HG02588 (cell line): ENCODE measurements at regions not wholly inside any gene's neighbourhood (a gene's known extent, or its start where the extent isn't known, plus 50 kb on each side); places are given as distances from the start of the nearest gene placed in this dataset.

ENCODE experiments used
- ATAC-seq: cut with Tn5 transposase; IDR thresholded peaks from one replicate; pipeline ENCODE4 v1.9.1; 2021; ENCODE audit warnings: mild to moderate bottlenecking, moderate library complexity; ENCODE audit not compliant: unreplicated experiment

DNA sequence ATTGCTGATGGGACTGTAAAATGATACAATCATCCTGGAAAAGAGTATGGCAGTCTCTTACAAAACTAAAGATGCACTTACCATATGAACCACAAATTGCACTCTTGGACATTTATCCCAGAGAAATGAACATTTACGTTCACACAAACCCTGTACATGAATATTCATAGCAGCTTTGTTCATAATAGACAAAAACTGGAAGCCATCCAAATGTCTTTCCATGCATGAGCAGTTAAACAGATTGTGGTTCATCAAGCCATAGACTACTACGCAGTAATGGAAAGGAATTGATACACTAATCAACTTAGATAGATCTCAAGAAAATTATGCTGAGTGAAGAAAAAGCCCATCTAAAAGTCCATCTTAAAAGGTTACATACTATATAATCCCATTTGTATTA, 156.1 kb upstream of the SLC39A10 start:
- no peak for ATAC-seq

DNA sequence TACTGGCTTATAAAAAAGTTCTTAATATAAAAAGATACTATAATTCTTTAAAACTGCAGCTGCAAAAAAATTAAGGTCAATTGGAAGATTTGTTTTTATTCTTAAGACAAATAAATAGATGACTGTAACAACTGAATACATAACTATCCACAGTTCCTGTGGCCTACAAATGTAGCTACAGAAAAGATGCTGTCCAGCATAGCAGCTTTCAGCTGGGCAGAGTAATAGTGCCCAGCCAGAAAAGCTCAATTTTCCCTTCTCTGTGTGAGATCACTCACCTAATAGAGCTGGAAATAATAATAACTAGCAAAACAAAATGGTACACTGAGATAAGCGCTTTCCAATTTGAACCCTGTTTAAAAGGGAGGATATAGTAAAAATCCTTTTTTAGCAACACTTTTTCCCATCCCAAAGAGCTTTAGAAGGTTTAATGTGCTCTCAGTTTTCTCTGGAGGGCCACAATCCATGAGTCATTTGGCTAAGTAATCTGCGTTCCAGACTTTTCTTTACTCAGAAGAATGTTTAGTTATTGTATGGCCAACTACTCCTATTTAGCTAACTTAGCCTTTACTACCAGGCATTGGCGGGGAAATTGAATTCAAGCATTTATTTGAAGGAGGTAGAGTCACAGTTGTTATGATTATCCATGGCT, 158.1 kb upstream of the SLC39A10 start:
- no peak for ATAC-seq

DNA sequence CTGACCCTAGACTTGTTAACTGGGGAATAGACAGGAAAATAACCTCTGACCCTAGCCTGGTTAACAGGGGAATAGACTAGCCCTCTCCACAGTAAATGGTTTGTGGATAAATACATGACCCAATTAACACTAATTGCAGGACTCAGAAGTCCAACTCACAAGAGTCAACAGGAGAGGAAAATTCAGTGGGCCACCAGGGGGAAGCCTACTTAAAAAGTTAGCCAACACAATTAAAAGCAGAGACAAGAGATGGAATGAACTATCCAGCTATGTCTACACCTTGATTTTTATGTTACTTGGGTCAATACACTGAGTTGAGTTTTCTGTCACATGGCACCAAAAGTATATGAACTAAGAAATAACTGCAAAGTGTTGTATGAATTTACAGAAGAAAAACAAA, 158.8 kb upstream of the SLC39A10 start:
- ATAC-seq: no peak

DNA sequence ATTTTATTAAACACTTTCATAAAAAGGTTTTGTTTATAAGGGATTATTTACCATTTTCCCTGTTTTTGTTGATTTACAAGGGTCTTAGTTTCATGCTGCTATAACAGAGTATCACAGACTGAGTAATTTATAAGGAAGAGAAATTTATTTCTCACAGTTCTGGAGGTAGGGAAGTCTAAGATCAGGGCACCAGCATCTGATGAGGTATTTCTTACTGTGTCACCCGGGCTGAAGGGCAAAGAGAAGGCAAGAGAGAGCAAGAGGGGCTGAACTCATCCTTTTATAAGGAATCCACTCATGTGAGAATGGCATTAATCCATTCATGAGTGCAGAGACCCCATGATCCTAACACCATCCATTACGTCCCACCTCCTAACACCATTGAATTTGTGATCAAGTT, 160.0 kb upstream of the SLC39A10 start:
- no peak for ATAC-seq

DNA sequence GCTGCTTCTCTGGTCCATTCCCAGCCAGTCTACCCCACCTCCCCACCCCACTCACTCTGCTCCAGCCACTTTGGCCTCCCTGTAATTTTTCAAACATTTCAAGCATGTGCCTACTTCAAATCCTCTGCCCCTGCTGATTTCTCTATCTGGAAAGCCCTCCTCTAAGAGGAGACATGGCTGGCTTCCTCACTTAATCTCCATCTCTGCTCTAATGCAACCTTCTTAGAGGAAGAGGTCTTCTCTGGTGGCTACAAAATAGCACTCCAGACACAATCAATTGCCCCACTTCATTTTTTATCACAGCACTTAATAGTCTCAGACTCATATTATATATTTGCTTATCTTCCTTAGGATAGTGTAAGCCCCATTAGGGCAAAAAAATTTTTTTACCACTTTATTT, 161.1 kb upstream of the SLC39A10 start:
- ATAC-seq: no peak

DNA sequence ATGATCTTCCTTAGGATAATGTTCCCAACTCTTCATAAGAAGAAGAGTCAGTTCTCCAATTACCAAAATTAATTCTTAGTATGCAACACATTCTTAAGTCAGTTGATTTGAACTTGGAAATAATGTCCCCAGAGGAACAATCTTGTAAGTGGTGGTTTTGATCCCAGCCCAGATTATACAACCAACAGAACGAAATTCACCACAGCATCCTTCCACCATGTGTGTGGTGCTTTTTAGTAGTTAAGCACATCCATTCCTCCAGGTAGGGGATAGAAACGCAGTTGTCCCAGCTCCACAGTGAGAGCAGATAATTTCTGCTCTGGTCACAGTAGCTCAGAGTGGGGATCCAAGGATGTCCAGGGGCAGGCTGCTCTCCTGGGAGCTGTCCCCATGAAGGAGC, 161.7 kb upstream of the SLC39A10 start:
- ATAC-seq: no peak

DNA sequence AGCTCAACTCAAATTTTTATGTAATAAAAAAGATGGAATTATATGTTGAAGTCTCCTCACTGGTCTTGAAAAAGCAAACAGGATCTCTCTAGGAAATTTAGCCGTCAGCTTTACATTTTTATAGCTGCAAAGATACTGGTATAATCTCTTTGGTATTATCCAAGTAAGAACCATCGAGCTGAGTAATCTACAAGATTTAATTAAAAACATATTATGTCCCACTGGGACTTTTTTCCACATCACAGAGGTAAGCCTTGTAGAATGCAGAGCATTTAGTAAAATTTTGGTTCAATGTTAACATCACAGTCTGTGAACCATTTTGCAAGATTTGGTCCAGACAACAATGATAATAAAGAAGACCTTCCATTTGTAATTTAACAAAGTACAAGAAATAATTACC, 162.6 kb upstream of the SLC39A10 start:
- ATAC-seq: no peak

DNA sequence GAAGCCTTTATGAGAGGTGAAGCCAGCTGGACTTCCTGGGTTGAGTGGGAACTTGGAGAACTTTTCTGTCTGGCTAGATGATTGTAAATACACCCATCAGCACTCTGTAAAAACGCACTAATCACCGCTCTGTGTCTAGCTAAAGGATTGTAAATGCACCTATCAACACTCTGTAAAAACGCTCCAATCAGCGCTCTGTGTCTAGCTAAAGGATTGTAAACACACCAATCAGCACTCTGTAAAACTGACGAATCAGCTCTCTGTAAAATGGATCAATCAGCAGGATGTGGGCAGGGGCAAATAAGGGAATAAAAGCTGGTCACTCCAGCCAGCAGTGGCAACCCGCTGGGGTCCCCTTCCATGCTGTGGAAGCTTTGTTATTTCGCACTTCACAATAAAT, 163.6 kb upstream of the SLC39A10 start:
- no peak for ATAC-seq

DNA sequence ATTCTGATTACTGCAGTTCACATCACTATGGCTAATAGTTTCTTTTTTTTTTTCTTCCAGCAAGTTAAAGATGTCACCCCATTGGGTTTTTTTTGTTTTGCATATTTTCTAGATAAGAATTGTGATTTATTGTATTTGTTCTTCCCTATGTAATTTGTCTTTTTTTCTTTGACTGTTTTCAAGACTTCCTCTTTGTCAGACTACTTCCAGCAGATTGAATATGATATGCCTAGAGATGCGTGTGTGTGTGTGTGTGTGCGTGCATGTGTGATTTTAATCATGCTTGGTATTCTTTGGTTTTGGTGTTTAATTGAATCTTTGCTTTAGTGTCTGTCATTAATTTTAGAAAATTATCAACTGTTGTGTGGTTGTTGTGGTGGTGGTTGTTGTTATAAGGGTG, 166.7 kb upstream of the SLC39A10 start:
- no peak for ATAC-seq

DNA sequence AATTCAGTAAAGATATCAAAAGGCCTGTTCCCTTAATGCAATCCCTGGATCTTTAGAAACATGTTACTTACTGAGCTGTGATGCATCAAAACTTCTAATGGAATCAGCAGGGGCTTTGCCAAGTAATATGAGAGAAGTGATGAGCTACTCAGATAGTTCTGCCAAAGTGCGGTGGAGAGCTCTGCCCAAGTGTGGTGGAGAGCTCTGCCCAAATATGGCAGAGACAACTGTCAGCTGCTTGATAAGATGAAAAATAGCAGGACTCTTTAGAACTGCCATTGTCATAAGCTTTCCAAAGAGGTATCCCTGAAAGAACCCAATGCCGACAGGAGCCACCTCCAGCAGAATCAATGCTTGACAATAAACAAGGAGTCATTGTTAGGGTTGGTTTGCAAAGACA, 167.9 kb upstream of the SLC39A10 start:
- ATAC-seq: no peak

DNA sequence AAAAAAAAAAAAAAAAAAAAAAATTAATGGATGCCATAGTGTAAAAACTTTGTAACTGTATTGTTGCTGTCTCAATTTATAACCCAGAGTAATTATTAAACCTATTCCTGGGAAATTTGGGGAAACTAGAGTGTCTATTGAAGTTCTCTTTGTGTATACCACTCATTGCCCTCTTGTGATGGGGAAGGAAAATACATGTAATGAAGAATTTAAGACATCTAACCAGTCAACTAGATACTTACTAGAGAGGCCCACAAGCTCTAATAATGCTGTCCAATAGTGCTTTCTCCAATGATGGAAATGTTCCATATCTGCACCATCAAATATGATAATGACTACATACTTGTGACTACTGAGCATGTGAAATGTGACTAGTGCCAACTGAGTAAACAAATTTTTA, 168.5 kb upstream of the SLC39A10 start:
- ATAC-seq: no peak

DNA sequence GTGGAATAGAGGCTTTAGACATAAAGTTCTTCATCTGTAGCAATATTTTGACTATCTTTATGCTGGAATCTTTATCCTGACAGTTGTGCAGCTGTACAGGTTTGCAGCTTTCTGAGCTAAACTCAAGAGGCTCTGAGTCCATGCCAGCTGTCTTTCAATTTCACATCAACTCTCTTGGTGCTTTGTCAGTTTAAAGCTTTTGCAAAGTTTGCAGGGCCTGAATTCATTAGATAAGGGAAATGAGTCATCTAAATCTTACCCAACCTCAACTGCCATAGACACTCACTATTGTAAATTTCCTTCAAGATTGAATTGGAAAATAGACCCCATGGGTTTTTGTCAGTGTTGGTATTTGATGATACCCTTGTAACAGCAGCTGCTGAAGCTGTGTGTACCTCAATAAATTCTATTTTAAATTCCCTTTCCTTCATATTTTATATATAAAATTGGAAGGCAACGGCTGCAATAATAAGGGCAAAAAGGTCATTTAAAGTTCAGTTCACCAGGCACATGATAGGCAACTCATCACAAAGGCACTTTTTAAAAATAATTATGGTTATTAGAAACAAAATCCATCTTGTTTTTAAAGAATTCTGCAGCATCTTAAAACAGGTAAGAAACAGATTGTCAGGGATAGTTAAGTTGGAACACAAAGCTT, 169.9 kb upstream of the SLC39A10 start:
- ATAC-seq: peak; percentile 82

DNA sequence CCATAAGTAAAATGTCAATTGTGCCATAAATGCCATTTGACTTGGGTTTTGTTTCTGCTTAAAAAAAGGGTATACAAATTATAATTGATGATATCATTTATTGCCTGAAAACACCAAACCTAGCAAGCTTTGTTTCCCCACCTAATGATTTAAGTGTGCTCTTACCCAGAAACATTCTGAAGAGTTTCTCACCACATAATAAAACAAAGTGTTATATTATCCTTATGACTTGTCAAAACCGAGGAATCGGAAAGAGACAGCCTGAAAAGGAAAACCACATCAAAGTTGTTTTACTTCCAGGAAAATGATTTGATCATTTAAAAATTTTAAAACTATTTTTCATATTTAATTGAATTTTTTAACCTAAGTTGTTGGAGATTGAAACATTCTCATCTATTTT, 170.5 kb upstream of the SLC39A10 start:
- no peak for ATAC-seq

DNA sequence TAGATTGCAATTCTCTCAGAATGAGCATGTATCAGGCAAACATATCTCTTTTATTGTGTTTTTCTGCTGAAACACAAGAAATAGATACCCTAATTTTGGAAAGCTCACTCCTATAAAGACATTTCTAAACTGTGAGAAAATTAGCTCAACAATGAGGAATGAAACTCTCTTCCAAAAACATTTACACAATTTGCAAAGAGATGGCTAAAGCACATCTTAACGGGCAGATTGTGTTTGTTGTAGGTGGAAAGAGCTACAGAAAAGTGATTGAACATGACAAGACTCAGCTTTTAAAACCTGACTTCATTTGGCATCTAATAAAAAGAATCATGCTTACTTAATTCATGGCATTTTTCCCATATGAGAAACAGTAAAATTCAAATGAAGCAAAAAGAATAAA, 175.0 kb upstream of the SLC39A10 start:
- no peak for ATAC-seq

DNA sequence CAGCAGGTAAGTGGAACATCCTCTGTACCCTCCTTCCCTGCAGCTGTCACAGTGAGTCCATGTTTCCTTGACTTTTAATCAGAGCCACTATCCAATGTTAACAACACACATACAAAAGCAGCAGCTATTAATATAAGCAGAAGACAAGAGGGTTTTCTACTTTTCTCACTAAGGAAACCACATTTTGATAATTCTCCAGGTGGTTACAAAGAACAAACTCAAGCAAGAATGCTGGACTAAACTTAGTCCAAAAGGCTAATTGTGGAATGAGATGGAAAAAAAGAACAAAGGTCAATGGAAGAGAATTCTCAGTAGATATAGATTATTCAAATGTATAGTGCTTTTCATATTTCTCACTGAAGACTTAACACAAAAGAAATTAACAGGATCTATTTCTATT, 176.9 kb upstream of the SLC39A10 start:
- no peak for ATAC-seq

DNA sequence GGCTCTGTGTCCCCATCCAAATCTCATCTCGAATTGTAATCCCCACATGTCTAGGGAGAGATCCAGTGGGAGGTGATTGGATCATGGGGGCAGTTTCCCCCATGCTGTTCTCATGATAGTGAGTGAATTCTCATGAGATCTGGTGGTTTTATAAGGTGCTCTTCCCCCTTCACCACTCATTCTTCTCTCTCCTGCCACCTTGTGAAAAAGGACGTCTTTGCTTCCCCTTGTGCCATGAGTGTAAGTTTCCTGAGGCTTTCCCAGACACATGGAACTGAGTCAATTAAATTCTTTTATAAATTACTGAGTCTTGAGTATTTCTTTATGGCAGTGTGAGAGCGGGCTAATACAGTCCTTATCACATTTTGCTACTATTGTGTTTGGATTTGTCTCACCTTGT, 177.6 kb upstream of the SLC39A10 start:
- no peak for ATAC-seq

DNA sequence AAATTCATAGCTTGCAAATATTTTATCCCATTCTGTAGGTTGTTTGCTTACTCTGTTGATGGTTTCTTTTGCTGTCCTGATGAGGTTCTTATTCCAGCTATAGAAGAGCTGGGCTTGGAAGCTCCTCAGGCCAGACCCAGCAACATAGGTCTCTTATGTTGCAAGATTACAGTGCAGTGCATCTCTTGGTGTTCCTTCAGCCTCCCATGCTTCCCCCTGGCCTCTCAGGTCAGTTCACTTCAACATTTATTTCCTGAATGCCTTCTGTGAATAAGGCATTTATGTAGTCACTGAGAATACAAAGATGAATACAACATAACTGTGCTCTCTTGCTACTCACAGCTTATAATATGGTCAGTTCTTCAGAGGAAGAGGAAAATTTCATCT, 179.0 kb upstream of the SLC39A10 start:
- no peak for ATAC-seq

DNA sequence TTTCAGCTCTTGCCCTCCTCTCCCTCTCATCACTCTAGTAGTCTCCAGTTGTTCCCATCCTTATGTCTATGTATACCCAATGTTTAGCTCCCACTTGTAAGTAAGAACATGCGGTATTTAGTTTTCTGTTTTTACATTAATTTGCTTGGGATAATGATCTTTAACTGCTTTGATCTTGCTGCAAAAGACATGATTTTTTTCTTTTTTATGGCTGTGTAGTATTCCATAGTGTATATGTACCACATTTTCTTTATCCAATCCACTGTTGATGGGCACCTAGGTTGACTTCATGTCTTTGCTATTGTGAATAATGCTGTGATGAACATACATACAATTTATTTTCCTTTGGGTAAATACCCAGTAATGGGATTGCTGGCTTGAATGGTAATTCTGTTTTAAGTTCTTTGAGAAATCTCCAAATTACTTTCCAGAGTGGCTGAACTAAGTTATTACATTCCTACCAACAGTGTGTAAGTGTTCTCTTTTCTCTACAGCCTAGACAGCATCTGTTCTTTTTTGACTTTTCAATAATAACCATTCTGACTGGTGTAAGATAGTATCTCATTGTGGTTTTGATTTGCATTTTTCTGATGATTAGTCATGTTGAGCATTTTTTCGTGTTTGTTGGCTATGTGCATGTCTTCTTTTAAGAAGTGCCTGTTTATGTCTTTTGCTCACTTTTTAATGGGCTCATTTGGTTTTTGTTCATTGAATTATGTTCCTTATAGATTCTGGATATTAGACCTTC, 179.6 kb upstream of the SLC39A10 start:
- peak; percentile 55 for ATAC-seq

DNA sequence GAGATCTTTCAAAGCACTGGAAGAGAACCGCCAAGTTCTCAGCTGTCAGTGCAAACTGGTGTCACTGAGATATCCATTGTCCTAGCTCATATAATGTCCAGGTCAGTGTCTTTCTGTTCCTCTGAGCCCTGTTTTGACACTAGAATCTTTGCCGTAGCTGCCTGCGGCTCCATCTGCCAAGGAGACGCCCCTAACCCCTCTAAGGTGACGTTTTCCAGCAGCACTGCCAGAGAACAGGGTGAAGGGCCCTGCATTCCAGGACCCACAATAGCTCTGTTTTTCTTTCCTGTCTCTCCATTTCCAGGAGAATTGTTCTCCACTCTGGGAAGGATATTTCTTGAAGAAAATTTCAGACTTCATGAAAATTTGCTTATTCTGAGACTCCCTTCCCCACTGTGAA, 181.7 kb upstream of the SLC39A10 start:
- no peak for ATAC-seq

DNA sequence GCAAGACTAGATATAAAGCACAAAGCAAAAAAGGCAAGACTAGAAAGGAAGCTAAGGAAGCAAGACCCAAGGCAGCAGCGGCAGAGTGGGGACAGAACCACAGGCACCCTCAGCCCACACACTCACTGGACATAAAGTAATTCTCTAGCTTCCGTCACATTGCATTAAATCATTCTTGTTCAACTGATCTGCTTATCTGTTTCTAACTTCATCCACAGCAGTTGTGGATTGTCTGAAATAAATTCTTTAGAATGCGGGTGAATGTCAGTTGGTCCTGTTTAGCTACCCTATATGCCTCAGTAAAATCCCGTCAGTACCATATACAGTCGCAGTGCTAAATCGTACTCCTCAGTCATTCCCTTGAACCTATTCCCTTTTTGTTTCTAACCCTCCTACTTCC, 183.2 kb upstream of the SLC39A10 start:
- no peak for ATAC-seq

DNA sequence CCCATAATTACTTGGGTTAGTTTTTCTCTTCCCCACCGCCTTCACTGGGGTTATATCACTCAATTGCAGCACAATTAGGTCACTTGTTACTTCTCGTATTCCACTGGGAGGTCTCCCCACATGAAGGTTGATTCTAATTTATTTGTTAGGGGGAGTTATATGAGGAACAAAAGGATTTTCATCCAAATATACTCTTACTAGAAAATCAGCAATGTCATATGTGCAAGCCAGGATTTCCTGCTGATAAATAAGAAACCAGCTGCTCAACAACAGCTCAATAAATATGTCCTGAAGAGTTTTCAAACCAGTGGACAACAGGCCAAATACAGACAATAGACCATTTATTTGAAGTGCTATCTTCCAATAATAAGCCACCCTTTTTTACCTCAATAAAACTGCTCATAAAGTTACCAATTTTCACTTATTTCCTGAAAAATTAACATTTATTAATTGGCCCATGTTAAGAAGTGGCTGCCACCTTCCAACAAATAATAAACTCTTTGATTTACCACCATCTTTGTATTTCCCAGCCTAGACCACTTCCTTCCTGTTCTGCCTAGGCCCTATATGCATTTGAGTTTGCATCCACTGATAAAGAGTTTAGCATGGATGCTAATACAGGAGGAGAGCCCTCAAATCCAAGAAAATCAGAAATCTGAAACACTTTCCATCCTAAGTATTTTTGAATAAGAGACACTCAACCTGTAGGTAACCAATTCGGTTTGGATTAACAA, 184.4 kb upstream of the SLC39A10 start:
- ATAC-seq: no peak

DNA sequence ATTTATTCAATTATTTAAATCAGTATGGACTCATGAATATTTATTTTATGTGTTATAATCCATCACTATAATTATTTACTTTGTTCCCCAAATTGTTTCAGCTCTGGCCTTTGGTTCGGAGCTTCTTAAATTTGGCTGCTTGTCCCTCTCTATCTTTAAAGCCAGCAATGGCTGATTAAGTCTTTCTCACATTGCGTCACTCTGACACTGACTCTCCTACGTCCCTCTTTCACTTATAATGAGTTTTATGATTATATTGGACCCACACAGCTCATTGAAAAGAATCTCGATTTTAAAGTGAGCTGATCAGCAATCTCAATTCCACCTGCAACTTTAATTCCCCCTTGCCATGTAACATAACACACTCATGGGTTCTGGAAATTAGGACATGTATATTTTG, 185.2 kb upstream of the SLC39A10 start:
- no peak for ATAC-seq
